ENCODE measurements at regions not wholly inside any gene's neighbourhood (a gene's known extent, or its start where the extent isn't known, plus 50 kb on each side); places are given as distances from the start of the nearest gene placed in this dataset.

DNA sequence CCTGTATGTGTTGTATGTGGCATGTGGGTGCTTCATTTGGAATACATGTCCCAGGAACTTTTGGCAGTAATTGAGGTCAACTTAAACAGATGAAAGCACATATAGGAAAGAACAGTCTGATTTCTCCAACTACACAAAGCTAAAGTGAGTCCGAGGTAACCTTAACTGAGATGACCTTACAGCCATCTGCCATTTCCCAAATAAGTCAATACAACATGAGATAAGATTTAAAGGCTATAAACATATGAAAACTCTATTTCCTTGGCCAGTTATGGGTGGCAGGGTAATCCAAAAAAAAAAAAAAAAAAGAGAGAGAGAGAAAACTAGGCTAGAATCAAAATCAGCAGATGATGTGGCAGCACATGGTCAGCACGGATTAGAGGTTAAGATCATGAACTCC lies 1068.3 kb downstream of the KHDRBS2 start:
- 0% methylated on average over 2 of the region's 2 CpGs for WGBS (ENCODE audit: missing lambda C conversion rate)

DNA sequence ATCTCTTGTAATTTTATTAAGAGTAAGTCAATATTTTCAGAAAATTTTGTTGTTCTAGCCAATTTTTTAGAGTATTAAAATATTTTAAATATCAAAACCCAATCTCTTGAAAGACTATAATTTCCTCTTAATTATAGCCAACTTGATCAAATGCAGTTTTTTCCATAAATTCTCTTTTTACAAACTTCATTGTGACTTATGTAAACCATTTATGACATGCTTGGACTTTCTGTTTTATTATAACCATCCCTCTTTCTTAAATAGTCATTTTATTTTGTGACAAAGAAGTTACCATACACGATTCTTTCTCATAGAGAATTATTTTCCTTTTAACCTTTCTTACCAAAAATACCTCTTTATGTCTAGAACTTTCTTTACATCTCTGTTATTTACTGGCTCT lies 1075.5 kb downstream of the KHDRBS2 start:
- Histone ChIP-seq H3K27ac (no peak overlapping the region), H3K4me3 (no peak overlapping the region), H3K4me2 (no peak overlapping the region), H3K9me3 (no peaks in the 10 kb centered on the region), H3K4me1 (no peaks in the 10 kb centered on the region)
- TF ChIP-seq ZFP36 (IDR thresholded peaks at IDR 0.05; ENCODE audit: borderline replicate concordance, partially characterized antibody): peak; percentile 61
- TF ChIP-seq RNF2 (IDR thresholded peaks at IDR 0.05; ENCODE audit: borderline replicate concordance, low read depth): no peak
- ChIA-PET CTCF (no interaction called here), POLR2A (no interaction called here)
- FAIRE-seq: no peak
- DNase-seq (ENCODE audit: low read depth in 1 of 2, low spot score in 1 of 2): no peak
- ATAC-seq: no peak
- WGBS (ENCODE audit: missing lambda C conversion rate): 0% methylated on average over 1 of the region's 1 CpG

More for the DNA sequence above, 1068.3 kb downstream of the KHDRBS2 start:
- Histone ChIP-seq H3K27ac (no peak overlapping the region), H3K9me3 (no peaks in the 10 kb centered on the region), H3K4me3 (no peak overlapping the region), H3K4me2 (no peak overlapping the region), H3K4me1 (no peaks in the 10 kb centered on the region)
- TF ChIP-seq, protein P1, sequence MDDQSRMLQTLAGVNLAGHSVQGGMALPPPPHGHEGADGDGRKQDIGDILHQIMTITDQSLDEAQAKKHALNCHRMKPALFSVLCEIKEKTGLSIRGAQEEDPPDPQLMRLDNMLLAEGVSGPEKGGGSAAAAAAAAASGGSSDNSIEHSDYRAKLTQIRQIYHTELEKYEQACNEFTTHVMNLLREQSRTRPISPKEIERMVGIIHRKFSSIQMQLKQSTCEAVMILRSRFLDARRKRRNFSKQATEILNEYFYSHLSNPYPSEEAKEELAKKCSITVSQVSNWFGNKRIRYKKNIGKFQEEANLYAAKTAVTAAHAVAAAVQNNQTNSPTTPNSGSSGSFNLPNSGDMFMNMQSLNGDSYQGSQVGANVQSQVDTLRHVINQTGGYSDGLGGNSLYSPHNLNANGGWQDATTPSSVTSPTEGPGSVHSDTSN (IDR thresholded peaks at IDR 0.05): no peak
- TF ChIP-seq RFX5 (IDR thresholded peaks at IDR 0.05): no peak
- no peak for TF ChIP-seq RCOR1 (IDR thresholded peaks at IDR 0.05; ENCODE audit: low read depth, low read length)
- TF ChIP-seq GATA3 (IDR thresholded peaks at IDR 0.05; ENCODE audit: borderline replicate concordance): no peak
- no peak for TF ChIP-seq JUN (IDR thresholded peaks at IDR 0.05)
- no peak for TF ChIP-seq TP53 (CRISPR knock-in tag; IDR thresholded peaks at IDR 0.05)
- POLR2A ChIA-PET: no interaction called here
- FAIRE-seq (no peak), DNase-seq (ENCODE audit: low read depth in 1 of 2, low spot score in 1 of 2) (no peak), ATAC-seq (no peak)
- CTCF ChIA-PET: no interaction called here

DNA sequence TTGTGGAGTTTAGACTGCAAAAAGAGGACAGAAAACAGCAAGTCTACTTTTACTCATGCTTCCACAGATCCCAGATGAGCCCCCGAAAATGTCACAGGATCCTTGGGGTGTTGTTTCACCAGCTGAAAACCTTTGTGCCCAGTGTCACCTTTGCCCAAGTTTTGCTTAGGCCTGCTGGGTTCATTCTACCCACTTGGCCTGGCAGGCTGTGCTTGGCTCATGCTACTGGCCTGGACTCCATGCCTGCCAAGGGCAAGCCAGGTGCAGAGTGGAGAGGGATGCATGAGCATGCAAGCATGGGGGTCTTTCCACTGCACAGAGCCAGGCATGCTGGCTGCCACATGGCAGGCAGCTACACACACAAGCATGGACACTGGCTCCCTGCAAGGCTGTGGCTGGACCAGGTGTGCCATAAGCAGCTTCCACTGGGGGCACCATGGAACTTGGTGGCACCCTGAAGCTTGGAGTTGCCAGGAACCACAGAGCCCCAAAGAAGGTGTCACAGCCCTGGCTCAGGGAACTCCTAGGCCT lies 1082.0 kb downstream of the KHDRBS2 start:
- ATAC-seq (no peak), FAIRE-seq (no peak), DNase-seq (ENCODE audit: low read depth in 1 of 2, low spot score in 1 of 2) (no peak)
- no peak overlapping the region for H3K4me2 ChIP-seq
- H3K4me3 ChIP-seq: no peak overlapping the region
- H3K27ac ChIP-seq: no peak overlapping the region
- H3K4me1 ChIP-seq: no peaks in the 10 kb centered on the region
- POLR2A ChIA-PET: no interaction called here
- no peaks in the 10 kb centered on the region for H3K9me3 ChIP-seq
- WGBS (ENCODE audit: missing lambda C conversion rate): 0% methylated on average over 1 of the region's 1 CpG
- CTCF ChIA-PET: no interaction called here
- TF ChIP-seq, protein P1 (IDR thresholded peaks at IDR 0.05): no peak
- TF ChIP-seq FOSB (CRISPR knock-in tag; IDR thresholded peaks at IDR 0.05): no peak
- no peak for TF ChIP-seq MAFK (IDR thresholded peaks at IDR 0.05; ENCODE audit: partially characterized antibody)
- TF ChIP-seq, protein P2, sequence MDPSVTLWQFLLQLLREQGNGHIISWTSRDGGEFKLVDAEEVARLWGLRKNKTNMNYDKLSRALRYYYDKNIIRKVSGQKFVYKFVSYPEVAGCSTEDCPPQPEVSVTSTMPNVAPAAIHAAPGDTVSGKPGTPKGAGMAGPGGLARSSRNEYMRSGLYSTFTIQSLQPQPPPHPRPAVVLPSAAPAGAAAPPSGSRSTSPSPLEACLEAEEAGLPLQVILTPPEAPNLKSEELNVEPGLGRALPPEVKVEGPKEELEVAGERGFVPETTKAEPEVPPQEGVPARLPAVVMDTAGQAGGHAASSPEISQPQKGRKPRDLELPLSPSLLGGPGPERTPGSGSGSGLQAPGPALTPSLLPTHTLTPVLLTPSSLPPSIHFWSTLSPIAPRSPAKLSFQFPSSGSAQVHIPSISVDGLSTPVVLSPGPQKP (IDR thresholded peaks at IDR 0.05; ENCODE audit: low read depth, low read length): no peak
- TF ChIP-seq NPAS2 (CRISPR knock-in tag; IDR thresholded peaks at IDR 0.05; ENCODE audit: borderline replicate concordance): no peak
- TF ChIP-seq, protein P3, sequence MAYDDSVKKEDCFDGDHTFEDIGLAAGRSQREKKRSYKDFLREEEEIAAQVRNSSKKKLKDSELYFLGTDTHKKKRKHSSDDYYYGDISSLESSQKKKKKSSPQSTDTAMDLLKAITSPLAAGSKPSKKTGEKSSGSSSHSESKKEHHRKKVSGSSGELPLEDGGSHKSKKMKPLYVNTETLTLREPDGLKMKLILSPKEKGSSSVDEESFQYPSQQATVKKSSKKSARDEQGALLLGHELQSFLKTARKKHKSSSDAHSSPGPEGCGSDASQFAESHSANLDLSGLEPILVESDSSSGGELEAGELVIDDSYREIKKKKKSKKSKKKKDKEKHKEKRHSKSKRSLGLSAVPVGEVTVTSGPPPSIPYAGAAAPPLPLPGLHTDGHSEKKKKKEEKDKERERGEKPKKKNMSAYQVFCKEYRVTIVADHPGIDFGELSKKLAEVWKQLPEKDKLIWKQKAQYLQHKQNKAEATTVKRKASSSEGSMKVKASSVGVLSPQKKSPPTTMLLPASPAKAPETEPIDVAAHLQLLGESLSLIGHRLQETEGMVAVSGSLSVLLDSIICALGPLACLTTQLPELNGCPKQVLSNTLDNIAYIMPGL (CRISPR knock-in tag; IDR thresholded peaks at IDR 0.05; ENCODE audit: borderline replicate concordance): no peak
- no peak for TF ChIP-seq ZC3H11A (IDR thresholded peaks at IDR 0.05)
- no peak for TF ChIP-seq ZFP36 (IDR thresholded peaks at IDR 0.05; ENCODE audit: borderline replicate concordance, partially characterized antibody)
- TF ChIP-seq POLR2AphosphoS2 (conservative IDR thresholded peaks at IDR 0.05; ENCODE audit: low read length): no peak
- no peak for TF ChIP-seq EHMT2 (IDR thresholded peaks at IDR 0.05; ENCODE audit: low read depth)
- no peak for TF ChIP-seq HOXB5 (CRISPR knock-in tag; IDR thresholded peaks at IDR 0.05)
- no peak for TF ChIP-seq RARB (CRISPR knock-in tag; IDR thresholded peaks at IDR 0.05)
- TF ChIP-seq ZNF302 (CRISPR knock-in tag; IDR thresholded peaks at IDR 0.05): no peak
- TF ChIP-seq CBX8 (IDR thresholded peaks at IDR 0.05): no peak
- TF ChIP-seq EP300 (IDR thresholded peaks at IDR 0.05): no peak
- no peak for TF ChIP-seq FOXS1 (CRISPR knock-in tag; IDR thresholded peaks at IDR 0.05)

Measured in A549 (cell line).